IMR-90 (cell line): ENCODE measurements at regions not wholly inside any gene's neighbourhood (a gene's known extent, or its start where the extent isn't known, plus 50 kb on each side); places are given as distances from the start of the nearest gene placed in this dataset.

Experiments
- ATAC-seq: fragments of 200-7000 bp; cut with Tn5 transposase; 2 replicates; pipeline ENCODE4 v1.9.1; 2020; ENCODE audit warnings: low read depth, mild to moderate bottlenecking, moderate library complexity
- BruUV-seq: library from RNA; stranded (reverse); fragments of 400-500 nt; replicated peaks from 2 replicates; lab custom pipeline; 2021; lab: Mats Ljungman, UMichigan
- CTCF ChIA-PET: fragments of 300-600 bp; formaldehyde crosslinking; extraction: SDS; loops from one replicate; lab custom pipeline; 2021; ENCODE audit warnings: antibody characterized with exemption; lab: Yijun Ruan, JAX
- POLR2A ChIA-PET: fragments of 300-600 bp; sonication (Branson Sonifier 250); formaldehyde crosslinking; loops from one replicate; lab custom pipeline; 2022; ENCODE audit warnings: antibody characterized with exemption; ENCODE audit not compliant: unreplicated experiment; lab: Charles Lee
- DNase-seq: peaks from one replicate; pipeline ENCODE4 v3.0.0; 2013
- H2AFZ ChIP-seq: replicated peaks from 2 replicates; pipeline ENCODE3; 2013; ENCODE audit warnings: low read length, mild to moderate bottlenecking; ENCODE audit not compliant: poor library complexity
- H2AK5ac ChIP-seq: 2 replicates; pipeline ENCODE4 v1.6.1; 2013; ENCODE audit warnings: low read depth, low read length, inconsistent platforms
- H2AK9ac ChIP-seq: replicated peaks from 2 replicates; pipeline ENCODE3; 2013; ENCODE audit warnings: mild to moderate bottlenecking, low read depth, low read length, moderate library complexity; ENCODE audit not compliant: poor library complexity
- H2BK120ac ChIP-seq: 2 replicates; pipeline ENCODE4 v1.6.1; 2013; ENCODE audit warnings: low read depth, low read length, inconsistent platforms
- H2BK15ac ChIP-seq: 3 replicates; pipeline ENCODE4 v1.6.1; 2013; ENCODE audit warnings: low read depth, low read length, inconsistent platforms
- H2BK20ac ChIP-seq: 2 replicates; pipeline ENCODE4 v1.6.1; 2013; ENCODE audit warnings: low read depth, mild to moderate bottlenecking, inconsistent platforms, low read length, moderate library complexity
- H2BK5ac ChIP-seq: 2 replicates; pipeline ENCODE4 v1.6.1; 2013; ENCODE audit warnings: mild to moderate bottlenecking, low read depth, low read length, inconsistent platforms; ENCODE audit not compliant: poor library complexity, severe bottlenecking
- H3K14ac ChIP-seq: replicated peaks from 2 replicates; pipeline ENCODE4 v1.6.1; 2013; ENCODE audit warnings: low read depth, low read length, inconsistent platforms
- H3K18ac ChIP-seq: 2 replicates; pipeline ENCODE4 v1.6.1; 2013; ENCODE audit warnings: low read depth, low read length, control low read depth
- H3K23ac ChIP-seq: 2 replicates; pipeline ENCODE4 v1.6.1; 2013; ENCODE audit warnings: low read depth, low read length, inconsistent platforms
- H3K27ac ChIP-seq: 2 replicates; pipeline ENCODE4 v1.5.1; 2013; ENCODE audit warnings: mild to moderate bottlenecking, control low read depth, low read length; ENCODE audit not compliant: insufficient read depth
- H3K27me3 ChIP-seq: 2 replicates; pipeline ENCODE4 v1.6.1; 2013; ENCODE audit warnings: low read length; ENCODE audit not compliant: control insufficient read depth, insufficient read depth
- H3K36me3 ChIP-seq: 2 replicates; pipeline ENCODE4 v1.6.1; 2013; ENCODE audit warnings: low read length, mixed read lengths; ENCODE audit not compliant: control insufficient read depth, insufficient read depth
- H3K4ac ChIP-seq: 2 replicates; pipeline ENCODE4 v1.6.1; 2013; ENCODE audit warnings: low read depth, low read length, inconsistent platforms
- H3K4me1 ChIP-seq: 2 replicates; pipeline ENCODE4 v1.6.1; 2013; ENCODE audit warnings: low read length, mixed read lengths; ENCODE audit not compliant: control insufficient read depth, insufficient read depth
- H3K4me2 ChIP-seq: 2 replicates; pipeline ENCODE4 v1.6.1; 2013; ENCODE audit warnings: low read depth, mild to moderate bottlenecking, control low read depth, low read length, moderate library complexity
- H3K4me3 ChIP-seq: 2 replicates; pipeline ENCODE4 v1.5.1; 2013; ENCODE audit warnings: low read depth, mild to moderate bottlenecking, control low read depth, low read length, moderate library complexity; ENCODE audit not compliant: insufficient read depth
- H3K56ac ChIP-seq: 2 replicates; pipeline ENCODE4 v1.6.1; 2013; ENCODE audit warnings: low read length, inconsistent platforms; ENCODE audit not compliant: insufficient read depth; ENCODE audit errors: extremely low read depth
- H3K79me1 ChIP-seq, 2 experiments: 2 replicates each; pipeline ENCODE4 v1.6.1; 2013; ENCODE audit warnings: low read length in 2 of 2, inconsistent platforms in 1 of 2, low read depth in 1 of 2
- H3K9ac ChIP-seq: 2 replicates; pipeline ENCODE4 v1.6.1; 2013; ENCODE audit warnings: low read depth, low read length, control low read depth
- H3K9me1 ChIP-seq: 2 replicates; pipeline ENCODE4 v1.6.1; 2013; ENCODE audit warnings: low read length, inconsistent platforms; ENCODE audit not compliant: insufficient read depth
- H3K9me3 ChIP-seq: 2 replicates; pipeline ENCODE4 v1.6.1; 2013; ENCODE audit warnings: low read length; ENCODE audit not compliant: control insufficient read depth, insufficient read depth
- H4K20me1 ChIP-seq: 2 replicates; pipeline ENCODE4 v1.6.1; 2013; ENCODE audit warnings: low read length, inconsistent platforms; ENCODE audit not compliant: insufficient read depth
- H4K5ac ChIP-seq: 2 replicates; pipeline ENCODE4 v1.6.1; 2013; ENCODE audit warnings: mild to moderate bottlenecking, low read depth, low read length, control low read depth
- H4K8ac ChIP-seq, 2 experiments: 2 replicates each; pipeline ENCODE4 v1.6.1; 2013; ENCODE audit warnings: low read depth in 2 of 2, low read length in 2 of 2, control low read depth in 1 of 2, inconsistent platforms in 1 of 2
- H4K91ac ChIP-seq: 2 replicates; pipeline ENCODE4 v1.6.1; 2013; ENCODE audit warnings: low read depth, low read length, inconsistent platforms; ENCODE audit not compliant: insufficient read depth
- CEBPB ChIP-seq: IDR thresholded peaks from 2 replicates; pipeline ENCODE4 v1.6.1; 2012; ENCODE audit warnings: low read depth, low read length, improper control_type of control experiment
- FOS ChIP-seq: fragments of 150-350 bp; IDR thresholded peaks from 2 replicates; pipeline ENCODE4 v1.6.1; 2016; ENCODE audit warnings: low read depth, low read length
- MAZ ChIP-seq: IDR thresholded peaks from 2 replicates; pipeline ENCODE4 v1.6.1; 2012; ENCODE audit warnings: low read depth, mild to moderate bottlenecking, low read length, improper control_type of control experiment, moderate library complexity, borderline replicate concordance
- POLR2A ChIP-seq: IDR thresholded peaks from 2 replicates; pipeline ENCODE4 v1.6.1; 2012; ENCODE audit warnings: mild to moderate bottlenecking, low read depth, low read length
- RAD21 ChIP-seq: IDR thresholded peaks from 2 replicates; pipeline ENCODE4 v1.6.1; 2012; ENCODE audit warnings: low read length, improper control_type of control experiment
- RCOR1 ChIP-seq: IDR thresholded peaks from 2 replicates; pipeline ENCODE4 v1.6.1; 2012; ENCODE audit warnings: mild to moderate bottlenecking, low read length, improper control_type of control experiment; ENCODE audit not compliant: insufficient replicate concordance
- SMC3 ChIP-seq: fragments of 150-350 bp; IDR thresholded peaks from 2 replicates; pipeline ENCODE4 v1.6.1; 2016; ENCODE audit warnings: low read depth, mild to moderate bottlenecking, antibody characterized with exemption, low read length, moderate library complexity
- WGBS, 2 experiments: methylation state at CpG; one replicate each; pipeline versions ENCODE4 v1.1.5 to v1.1.7; 2013; ENCODE audit warnings: missing lambda C conversion rate in 2 of 2; ENCODE audit not compliant: insufficient read length in 1 of 2; ENCODE audit errors: extremely low coverage in 2 of 2; 5-methylcytosine and 5-hydroxymethylcytosine counted together
- dilution Hi-C: fragments of 300-500 bp; cut with HindIII; formaldehyde crosslinking; loops from one replicate; pipeline ENCODE4 v1.14.3; 2018; ENCODE audit warnings: low sequenced_read_pairs; ENCODE audit not compliant: unreplicated experiment
- in situ Hi-C: fragments of 300-500 bp; cut with MboI; formaldehyde crosslinking; loops from 3 replicates; pipeline ENCODE4 v1.14.3; 2019; ENCODE audit warnings: low sequenced_read_pairs, inconsistent platforms, mixed read lengths
- intact Hi-C: fragments of 100-400 bp; cut with micrococcal nuclease; formaldehyde crosslinking; loops from 2 replicates; pipeline ENCODE4 v1.10.0; 2022

GRCh38 chr18:33983126-33983525 is 241.6 kb downstream of the NOL4 start:
- dilution Hi-C loops: no loop called here
- H3K4me2 ChIP-seq: no peak overlapping the region
- no peak overlapping the region for H4K5ac ChIP-seq
- no peak overlapping the region for H4K91ac ChIP-seq
- DNase-seq (no peak), ATAC-seq (no peak)
- in situ Hi-C loops: no loop called here
- H3K23ac ChIP-seq: no peak overlapping the region
- no peak overlapping the region for H2BK120ac ChIP-seq
- H2AFZ ChIP-seq: no peak overlapping the region
- no CpG with 5 or more reads among the region's 2 CpGs for WGBS, 2 experiments
- no peak overlapping the region for H3K14ac ChIP-seq
- H3K18ac ChIP-seq: no peak overlapping the region
- H3K79me1 ChIP-seq: no peaks in the 10 kb centered on the region
- ChIA-PET POLR2A (no interaction called here), CTCF (no interaction called here)
- H3K27ac ChIP-seq: no peak overlapping the region
- no peak overlapping the region for H3K9ac ChIP-seq
- no peak overlapping the region for H2AK9ac ChIP-seq
- no TSS peak for BruUV-seq
- no peaks in the 10 kb centered on the region for H3K36me3 ChIP-seq
- no peak overlapping the region for H2BK20ac ChIP-seq
- no peak overlapping the region for H3K4me3 ChIP-seq
- H2AK5ac ChIP-seq: no peak overlapping the region
- no peak overlapping the region for H2BK5ac ChIP-seq
- H4K8ac ChIP-seq: no peak overlapping the region
- intact Hi-C loops: no loop called here
- no peaks in the 10 kb centered on the region for H3K4me1 ChIP-seq
- H3K9me3 ChIP-seq: no peaks in the 10 kb centered on the region
- H3K9me1 ChIP-seq: no peaks in the 10 kb centered on the region
- H2BK15ac ChIP-seq: no peak overlapping the region
- no peaks in the 10 kb centered on the region for H3K27me3 ChIP-seq
- TF ChIP-seq SMC3 (no peak), RAD21 (no peak), RCOR1 (no peak), FOS (no peak), POLR2A (no peak), CEBPB (no peak), MAZ (no peak)
- no peaks in the 10 kb centered on the region for H4K20me1 ChIP-seq
- no peak overlapping the region for H3K4ac ChIP-seq
- H3K56ac ChIP-seq: no peak overlapping the region
